HCT116 (cell line): ENCODE measurements at regions not wholly inside any gene's neighbourhood (a gene's known extent, or its start where the extent isn't known, plus 50 kb on each side); places are given as distances from the start of the nearest gene placed in this dataset.

Source experiments
- ATAC-seq: fragments of 200-7000 bp; cut with Tn5 transposase; 2 replicates; pipeline ENCODE4 v1.9.1; 2020; ENCODE audit warnings: mild to moderate bottlenecking, moderate library complexity
- BruUV-seq: library from RNA; stranded (reverse); fragments of 400-500 nt; replicated peaks from 2 replicates; lab custom pipeline; 2021; lab: Mats Ljungman, UMichigan
- CTCF ChIA-PET: fragments of 300-600 bp; sonication (Branson Sonifier 250); formaldehyde crosslinking; loops from one replicate; lab custom pipeline; 2021; ENCODE audit warnings: antibody characterized with exemption; lab: Charles Lee
- POLR2A ChIA-PET: fragments of 300-600, 350-600 bp; sonication (Branson Sonifier 250); formaldehyde crosslinking; loops from one replicate; lab custom pipeline; 2021; ENCODE audit warnings: antibody characterized with exemption; lab: Charles Lee
- RAD21 ChIA-PET, 2 experiments: fragments of 300-600 bp; sonication (Branson Sonifier 250); formaldehyde crosslinking; loops; one replicate each; lab custom pipeline; 2023; ENCODE audit warnings: low total read pairs in 2 of 2; ENCODE audit not compliant: uncharacterized antibody in 2 of 2, unreplicated experiment in 2 of 2, low non-redundant PET in 1 of 2; lab: Charles Lee
- DNase-seq: peaks from one replicate; pipeline ENCODE4 v3.0.0-alpha.2; 2010; ENCODE audit warnings: low read depth, low spot score
- H2AFZ ChIP-seq: fragments of 200-600 bp; shearing (Covaris generic), sonication (generic); 2 replicates; pipeline ENCODE4 v1.6.1; 2017; ENCODE audit warnings: low read depth, mixed run types, mixed read lengths, antibody characterized with exemption, low read length; ENCODE audit not compliant: poor library complexity, severe bottlenecking
- H3K27ac ChIP-seq: 2 replicates; pipeline ENCODE4 v1.5.1; 2012; ENCODE audit warnings: low read depth, low read length
- H3K27me3 ChIP-seq: fragments of 200-600 bp; sonication (generic); 2 replicates; pipeline ENCODE4 v1.6.1; 2016; ENCODE audit warnings: mixed run types, low read length, mixed read lengths; ENCODE audit not compliant: insufficient read depth
- H3K36me3 ChIP-seq, 2 experiments: fragments of 200-500 bp in 1 of 2; fragments of 200-600 bp in 1 of 2; sonication (Bioruptor generic) in 1 of 2; sonication (generic) in 1 of 2; 2 replicates each; pipeline versions ENCODE4 v1.5.1 to v1.6.1; 2014 to 2016; ENCODE audit warnings: low read length in 2 of 2, inconsistent platforms in 1 of 2, mixed read lengths in 1 of 2, mixed run types in 1 of 2; ENCODE audit not compliant: insufficient read depth in 2 of 2, control insufficient read depth in 1 of 2
- H3K4me1 ChIP-seq, 2 experiments: fragments of 200-600 bp in 1 of 2; sonication (generic) in 1 of 2; 2 replicates each; pipeline versions ENCODE4 v1.5.1 to v1.6.1; 2012 to 2017; ENCODE audit warnings: low read length in 2 of 2, inconsistent platforms in 1 of 2, mild to moderate bottlenecking in 1 of 2, mixed read lengths in 1 of 2, mixed run types in 1 of 2, moderate library complexity in 1 of 2; ENCODE audit not compliant: insufficient read depth in 2 of 2, control insufficient read depth in 1 of 2
- H3K4me2 ChIP-seq: fragments of 200-600 bp; sonication (generic); 2 replicates; pipeline ENCODE4 v1.6.1; 2017; ENCODE audit warnings: mixed run types, low read length, mixed read lengths
- H3K4me3 ChIP-seq, 2 experiments: fragments of 200-600 bp in 1 of 2; sonication (generic) in 1 of 2; replicated peaks in 1 of 2; 2 replicates each; pipeline ENCODE4 v1.5.1; 2011 to 2016; ENCODE audit warnings: low read length in 2 of 2, control low read depth in 1 of 2, low read depth in 1 of 2, mild to moderate bottlenecking in 1 of 2, mixed read lengths in 1 of 2, mixed run types in 1 of 2
- H3K79me2 ChIP-seq: fragments of 200-600 bp; sonication (generic); 2 replicates; pipeline ENCODE4 v1.6.1; 2017; ENCODE audit warnings: mild to moderate bottlenecking, mixed run types, low read length, moderate library complexity, mixed read lengths; ENCODE audit not compliant: insufficient read depth
- H3K9ac ChIP-seq: fragments of 200-600 bp; sonication (generic); 2 replicates; pipeline ENCODE4 v1.6.1; 2016; ENCODE audit warnings: low read length, mixed read lengths
- H3K9me2 ChIP-seq: fragments of 200-600 bp; sonication (generic), shearing (Covaris generic); 2 replicates; pipeline ENCODE4 v1.6.1; 2017; ENCODE audit warnings: mixed run types, mild to moderate bottlenecking, moderate library complexity; ENCODE audit not compliant: insufficient read depth
- H3K9me3 ChIP-seq, 2 experiments: fragments of 200-500 bp in 1 of 2; fragments of 200-600 bp in 1 of 2; sonication (Bioruptor generic) in 1 of 2; sonication (generic) in 1 of 2; 2 replicates each; pipeline ENCODE4 v1.6.1; 2014 to 2017; ENCODE audit warnings: low read length in 2 of 2, mixed read lengths in 2 of 2, inconsistent platforms in 1 of 2, low read depth in 1 of 2, mild to moderate bottlenecking in 1 of 2, mixed run types in 1 of 2, moderate library complexity in 1 of 2; ENCODE audit not compliant: control insufficient read depth in 1 of 2, insufficient read depth in 1 of 2
- H4K20me1 ChIP-seq: fragments of 200-600 bp; sonication (generic), shearing (Covaris generic); 2 replicates; pipeline ENCODE4 v1.6.1; 2017; ENCODE audit warnings: mixed run types, mild to moderate bottlenecking, moderate library complexity; ENCODE audit not compliant: insufficient read depth
- EGR1 ChIP-seq: IDR thresholded peaks from 2 replicates; pipeline ENCODE4 v1.6.1; 2012; ENCODE audit warnings: low read depth
- ELF1 ChIP-seq: IDR thresholded peaks from 2 replicates; pipeline ENCODE4 v1.6.1; 2012; ENCODE audit warnings: low read depth, borderline replicate concordance
- MAX ChIP-seq: IDR thresholded peaks from 2 replicates; pipeline ENCODE4 v1.6.1; 2012
- POLR2AphosphoS5 ChIP-seq: IDR thresholded peaks from 2 replicates; pipeline ENCODE4 v1.6.1; 2011; ENCODE audit warnings: mild to moderate bottlenecking, low read depth, low read length, moderate library complexity
- TCF7L2 ChIP-seq: IDR thresholded peaks from 2 replicates; pipeline ENCODE4 v1.7.0; 2011; ENCODE audit warnings: borderline replicate concordance, inconsistent platforms; ENCODE audit not compliant: insufficient read depth, insufficient read length; ENCODE audit errors: extremely low read depth
- YY1 ChIP-seq: IDR thresholded peaks from 2 replicates; pipeline ENCODE4 v1.6.1; 2011; ENCODE audit warnings: low read length, low read depth, moderate library complexity, mild to moderate bottlenecking; ENCODE audit not compliant: insufficient replicate concordance; ENCODE audit errors: extremely low read depth
- ZBTB33 ChIP-seq: IDR thresholded peaks from 2 replicates; pipeline ENCODE4 v1.6.1; 2011; ENCODE audit warnings: mild to moderate bottlenecking, low read length, moderate library complexity; ENCODE audit not compliant: insufficient replicate concordance; ENCODE audit errors: extremely low read depth
- intact Hi-C: fragments of 100-400 bp; cut with micrococcal nuclease; formaldehyde crosslinking; loops from 2 replicates; pipeline ENCODE4 v1.10.0; 2022
- TF ChIP-seq, protein P1 (sequence below), 3 experiments: fragments of 200-600 bp in 1 of 3; sonication (generic) in 1 of 3; IDR thresholded peaks in 2 of 3; conservative IDR thresholded peaks in 1 of 3; 2 replicates each; pipeline ENCODE4 v1.5.1; 2012 to 2017; ENCODE audit warnings: low read depth in 2 of 3, low read length in 2 of 3, antibody characterized with exemption in 1 of 3, borderline replicate concordance in 1 of 3, control low read depth in 1 of 3, mild to moderate bottlenecking in 1 of 3, mixed read lengths in 1 of 3, mixed run types in 1 of 3, moderate library complexity in 1 of 3; ENCODE audit not compliant: insufficient read depth in 1 of 3

GRCh38 chr20:50445354-50446151 is 64.6 kb upstream of the PTPN1 start:
- Histone ChIP-seq H3K4me3 (no peak overlapping the region), H3K27me3 (no peaks in the 10 kb centered on the region), H4K20me1 (no peaks in the 10 kb centered on the region), H3K9me2 (no peaks in the 10 kb centered on the region), H3K9ac (no peak overlapping the region), H2AFZ (no peak overlapping the region), H3K36me3 (no peaks in the 10 kb centered on the region), H3K79me2 (no peaks in the 10 kb centered on the region), H3K4me2 (no peak overlapping the region), H3K4me1 (peaks cover 19 to 26% of the 10 kb centered on the region in 2 experiments), H3K9me3 (no peaks in the 10 kb centered on the region), H3K27ac (no peak overlapping the region)
- ChIA-PET RAD21 (interaction anchor here in 1 of 2 experiments (1.0 kb wide), 1 partner anchor 258 kb away, joined by 3 read pairs; no protein-coding TSS in a partner anchor), POLR2A (interaction anchor here (0.6 to 1.2 kb wide), 2 partner anchors 32 to 272 kb away, joined by 3 read pairs; no protein-coding TSS in a partner anchor), CTCF (no interaction called here)
- no peak for DNase-seq
- no TSS peak for BruUV-seq
- intact Hi-C loops: no loop called here
- ATAC-seq: no peak
- TF ChIP-seq ZBTB33 (no peak), POLR2AphosphoS5 (no peak), ELF1 (no peak), MAX (no peak), TCF7L2 (no peak), YY1 (no peak), EGR1 (no peak)
- TF ChIP-seq, protein P1, sequence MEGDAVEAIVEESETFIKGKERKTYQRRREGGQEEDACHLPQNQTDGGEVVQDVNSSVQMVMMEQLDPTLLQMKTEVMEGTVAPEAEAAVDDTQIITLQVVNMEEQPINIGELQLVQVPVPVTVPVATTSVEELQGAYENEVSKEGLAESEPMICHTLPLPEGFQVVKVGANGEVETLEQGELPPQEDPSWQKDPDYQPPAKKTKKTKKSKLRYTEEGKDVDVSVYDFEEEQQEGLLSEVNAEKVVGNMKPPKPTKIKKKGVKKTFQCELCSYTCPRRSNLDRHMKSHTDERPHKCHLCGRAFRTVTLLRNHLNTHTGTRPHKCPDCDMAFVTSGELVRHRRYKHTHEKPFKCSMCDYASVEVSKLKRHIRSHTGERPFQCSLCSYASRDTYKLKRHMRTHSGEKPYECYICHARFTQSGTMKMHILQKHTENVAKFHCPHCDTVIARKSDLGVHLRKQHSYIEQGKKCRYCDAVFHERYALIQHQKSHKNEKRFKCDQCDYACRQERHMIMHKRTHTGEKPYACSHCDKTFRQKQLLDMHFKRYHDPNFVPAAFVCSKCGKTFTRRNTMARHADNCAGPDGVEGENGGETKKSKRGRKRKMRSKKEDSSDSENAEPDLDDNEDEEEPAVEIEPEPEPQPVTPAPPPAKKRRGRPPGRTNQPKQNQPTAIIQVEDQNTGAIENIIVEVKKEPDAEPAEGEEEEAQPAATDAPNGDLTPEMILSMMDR (IDR thresholded peaks at IDR 0.05 in 2 of 3, conservative IDR thresholded peaks at IDR 0.05 in 1 of 3; ENCODE audit: borderline replicate concordance in 1 of 3, insufficient read depth in 1 of 3, low read depth in 2 of 3, low read length in 2 of 3): no peak
